Transverse colon (tissue), 3 donors: ENCODE measurements at regions not wholly inside any gene's neighbourhood (a gene's known extent, or its start where the extent isn't known, plus 50 kb on each side); places are given as distances from the start of the nearest gene placed in this dataset.

Experiments
- CTCF ChIP-seq, 5 experiments: fragments of 200-600 bp in 3 of 5; fragments of 450-650 bp in 2 of 5; sonication (generic) in 3 of 5; IDR thresholded peaks; 1 replicate in 2 of 5; 2 replicates in 3 of 5; pipeline ENCODE4 v1.5.1; 2016 to 2017; ENCODE audit warnings: antibody characterized with exemption in 5 of 5, inconsistent platforms in 3 of 5, mild to moderate bottlenecking in 2 of 5, moderate library complexity in 1 of 5
- EP300 ChIP-seq: sonication (generic); formaldehyde crosslinking; IDR thresholded peaks from one replicate; pipeline ENCODE4 v1.6.1; 2017; ENCODE audit warnings: antibody characterized with exemption, low read depth
- POLR2A ChIP-seq: fragments of 450-650 bp; IDR thresholded peaks from one replicate; pipeline ENCODE4 v1.6.1; 2016; ENCODE audit warnings: antibody characterized with exemption, mild to moderate bottlenecking, moderate library complexity

- TF ChIP-seq CTCF (IDR thresholded peaks at IDR 0.05) (no peak), EP300 (no peak), POLR2A (no peak)
Observed at GRCh38 chr1:219518907-219519248, 94.0 kb downstream of the ZC3H11B start.
